Loucy (cell line): ENCODE measurements at regions not wholly inside any gene's neighbourhood (a gene's known extent, or its start where the extent isn't known, plus 50 kb on each side); places are given as distances from the start of the nearest gene placed in this dataset.
A peak's percentile ranks its signal among the peaks of the same experiment; 100 is the strongest.
"Not testable (repeated sequence)": the region's sequence is repeated elsewhere in the genome, so short reads cannot be mapped to it uniquely, and the experiment has no call there.

Experiments
- H2AFZ ChIP-seq: fragments of 200-600 bp; sonication (generic); 2 replicates; pipeline ENCODE4 v1.6.0; 2016; ENCODE audit warnings: antibody characterized with exemption, mild to moderate bottlenecking, low read length, moderate library complexity
- H3F3A ChIP-seq: fragments of 200-600 bp; 2 replicates; pipeline ENCODE4 v1.6.0; 2016; ENCODE audit warnings: antibody characterized with exemption, low read depth, mild to moderate bottlenecking
- H3K27me3 ChIP-seq: fragments of 200-600 bp; sonication (generic); 2 replicates; pipeline ENCODE4 v1.6.1; 2014; ENCODE audit warnings: low read length, mild to moderate bottlenecking; ENCODE audit not compliant: insufficient read depth, poor library complexity, severe bottlenecking
- H3K36me3 ChIP-seq: fragments of 200-600 bp; sonication (generic); 2 replicates; pipeline ENCODE4 v1.6.1; 2016; ENCODE audit warnings: low read length; ENCODE audit not compliant: insufficient read depth
- H3K4me1 ChIP-seq: fragments of 200-600 bp; sonication (generic); 2 replicates; pipeline ENCODE4 v1.5.1; 2014; ENCODE audit warnings: low read length, mild to moderate bottlenecking; ENCODE audit not compliant: insufficient read depth, poor library complexity, severe bottlenecking
- H3K4me2 ChIP-seq: fragments of 200-600 bp; sonication (generic); 2 replicates; pipeline ENCODE4 v1.6.0; 2014; ENCODE audit warnings: antibody characterized with exemption, low read length, low read depth, mild to moderate bottlenecking; ENCODE audit not compliant: poor library complexity, severe bottlenecking
- H3K4me3 ChIP-seq: fragments of 200-600 bp; sonication (generic); 2 replicates; pipeline ENCODE4 v1.5.1; 2014; ENCODE audit warnings: low read length, mild to moderate bottlenecking, mixed read lengths; ENCODE audit not compliant: poor library complexity, severe bottlenecking
- H3K79me2 ChIP-seq: fragments of 200-600 bp; sonication (generic); 2 replicates; pipeline ENCODE4 v1.6.1; 2014; ENCODE audit warnings: low read length; ENCODE audit not compliant: insufficient read depth
- H3K9ac ChIP-seq: fragments of 200-600 bp; sonication (generic); 2 replicates; pipeline ENCODE4 v1.6.0; 2014; ENCODE audit warnings: mild to moderate bottlenecking, low read depth, low read length, moderate library complexity; ENCODE audit not compliant: poor library complexity, severe bottlenecking
- H3K9me2 ChIP-seq: fragments of 200-600 bp; sonication (generic); replicated peaks from 2 replicates; pipeline ENCODE4 v1.6.1; 2016; ENCODE audit warnings: low read depth, low read length, mixed read lengths
- H3K9me3 ChIP-seq: fragments of 200-600 bp; sonication (generic); 2 replicates; pipeline ENCODE4 v1.6.1; 2014; ENCODE audit warnings: mild to moderate bottlenecking, antibody characterized with exemption, low read length, low read depth; ENCODE audit not compliant: insufficient read depth
- H4K20me1 ChIP-seq: fragments of 200-600 bp; sonication (generic); 2 replicates; pipeline ENCODE4 v1.6.0; 2014; ENCODE audit warnings: antibody characterized with exemption, low read length, mild to moderate bottlenecking; ENCODE audit not compliant: insufficient read depth, poor library complexity, severe bottlenecking
- CTCF ChIP-seq: fragments of 200-600 bp; sonication (generic); conservative IDR thresholded peaks from 2 replicates; pipeline ENCODE4 v1.5.1; 2014; ENCODE audit warnings: mild to moderate bottlenecking, antibody characterized with exemption, low read length
- EZH2phosphoT487 ChIP-seq: fragments of 200-600 bp; IDR thresholded peaks from 2 replicates; pipeline ENCODE4 v1.6.1; 2018; ENCODE audit warnings: antibody characterized with exemption, mild to moderate bottlenecking, moderate library complexity, borderline replicate concordance

GRCh38 chr7:131057015-131057793 is 270.5 kb upstream of the MKLN1 start:
- TF ChIP-seq EZH2phosphoT487 (peak; percentile 34; the same call in 1 of the 2 replicates), CTCF (no peak)
- Histone ChIP-seq H3K9me2 (no peaks in the 10 kb centered on the region), H2AFZ (no peak overlapping the region), H3K4me3 (peak overlapping the region; percentile 36), H3K36me3 (no peaks in the 10 kb centered on the region), H3K4me1 (peaks cover 15% of the 10 kb centered on the region), H3K9me3 (no peaks in the 10 kb centered on the region), H4K20me1 (no peaks in the 10 kb centered on the region), H3K79me2 (no peaks in the 10 kb centered on the region), H3K4me2 (peak overlapping the region; percentile 49), H3F3A (peaks cover 10% of the 10 kb centered on the region; the same call in 1 of the 2 replicates), H3K27me3 (no peaks in the 10 kb centered on the region), H3K9ac (no peak overlapping the region)

DNA sequence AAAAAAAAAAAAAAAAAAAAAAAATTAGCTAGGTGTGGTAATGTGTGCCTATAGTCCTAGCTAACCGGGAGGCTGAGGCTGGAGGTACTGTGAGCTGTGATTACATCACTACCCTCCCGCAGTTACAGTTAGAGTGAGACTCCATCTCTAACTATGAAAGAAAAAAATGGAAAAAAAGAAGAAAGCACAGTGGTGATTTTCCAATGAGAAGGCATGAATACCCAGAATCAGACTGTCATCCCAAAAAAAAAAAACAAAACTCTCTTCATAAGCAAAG is 269.9 kb upstream of the MKLN1 start:
- H3K4me3 ChIP-seq, result peak overlapping the region; percentile 36
- H3K36me3 ChIP-seq, result no peaks in the 10 kb centered on the region
- H4K20me1 ChIP-seq, result no peaks in the 10 kb centered on the region
- H3F3A ChIP-seq, result peaks cover 10% of the 10 kb centered on the region; the same call in 1 of the 2 replicates
- H3K4me2 ChIP-seq, result peak overlapping the region; percentile 49
- H3K9ac ChIP-seq, result no peak overlapping the region
- TF ChIP-seq CTCF, result no peak
- TF ChIP-seq EZH2phosphoT487, result no peak
- no peak overlapping the region for H2AFZ ChIP-seq
- H3K4me1 ChIP-seq, result peaks cover 15% of the 10 kb centered on the region
- H3K9me3 ChIP-seq, result no peaks in the 10 kb centered on the region
- no peaks in the 10 kb centered on the region for H3K79me2 ChIP-seq
- H3K9me2 ChIP-seq, result no peaks in the 10 kb centered on the region
- H3K27me3 ChIP-seq, result no peaks in the 10 kb centered on the region

DNA sequence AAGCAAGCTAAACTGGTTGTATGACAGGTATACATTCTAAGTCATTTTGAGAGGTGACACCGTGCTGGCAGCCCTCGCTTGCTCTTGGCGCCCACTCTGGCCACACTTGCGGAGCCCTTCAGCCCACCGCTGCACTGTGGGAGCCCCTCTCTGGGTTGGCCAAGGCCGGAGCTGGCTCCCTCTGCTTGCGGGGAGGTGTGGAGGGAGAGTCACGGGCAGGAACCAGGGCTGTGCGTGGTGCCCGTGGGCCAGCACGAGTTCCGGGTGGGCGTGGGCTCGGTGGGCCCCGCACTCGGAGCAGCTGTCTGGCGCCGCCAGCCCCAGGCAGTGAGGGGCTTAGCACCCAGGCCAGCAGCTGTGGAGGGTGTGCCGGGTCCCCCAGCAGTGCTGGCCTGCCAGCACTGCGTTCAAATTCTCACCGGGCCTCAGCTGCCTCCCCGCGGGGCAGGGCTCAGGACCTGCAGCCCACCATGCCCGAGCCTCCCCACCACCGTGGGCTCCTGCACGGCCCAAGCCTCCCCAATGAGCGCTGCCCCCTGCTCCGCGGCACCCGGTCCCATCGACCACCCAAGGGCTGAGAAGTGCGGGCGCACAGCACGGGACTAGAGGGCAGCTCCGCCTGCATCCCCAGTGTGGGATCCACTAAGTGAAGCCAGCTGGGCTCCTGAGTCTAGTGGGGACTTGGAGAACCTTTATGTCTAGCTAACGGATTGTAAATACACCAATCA is 269.0 kb upstream of the MKLN1 start:
- not testable (repeated sequence) for H4K20me1 ChIP-seq, H3K27me3 ChIP-seq, H3K79me2 ChIP-seq, H3K9me3 ChIP-seq, H3K36me3 ChIP-seq, H3K4me3 ChIP-seq, H3K4me2 ChIP-seq, H2AFZ ChIP-seq, H3K9me2 ChIP-seq, H3K9ac ChIP-seq
- peaks cover 15% of the 10 kb centered on the region for H3K4me1 ChIP-seq
- H3F3A ChIP-seq, result peaks cover 10% of the 10 kb centered on the region; the same call in 1 of the 2 replicates

GRCh38 chr7:131059401-131059800 is 268.3 kb upstream of the MKLN1 start:
- peaks cover 15% of the 10 kb centered on the region for H3K4me1 ChIP-seq

More at GRCh38 chr7:131059401-131059800, 268.3 kb upstream of the MKLN1 start:
- H3K9me3 ChIP-seq, H2AFZ ChIP-seq, H3K27me3 ChIP-seq, H3K79me2 ChIP-seq, H3K4me3 ChIP-seq, H3K9ac ChIP-seq, H3K4me2 ChIP-seq, H3K9me2 ChIP-seq, H3K36me3 ChIP-seq, H4K20me1 ChIP-seq: not testable (repeated sequence)
- H3F3A ChIP-seq, result peaks cover 10% of the 10 kb centered on the region; the same call in 1 of the 2 replicates
